Hepatocyte (in vitro differentiated cells): ENCODE measurements at regions not wholly inside any gene's neighbourhood (a gene's known extent, or its start where the extent isn't known, plus 50 kb on each side); places are given as distances from the start of the nearest gene placed in this dataset.

Experiments used
- CTCF ChIP-seq: fragments of 200-600 bp; sonication (generic); IDR thresholded peaks from 2 replicates; pipeline ENCODE4 v1.5.1; 2016; ENCODE audit warnings: antibody characterized with exemption, mild to moderate bottlenecking; ENCODE audit not compliant: poor library complexity
- EZH2 ChIP-seq: fragments of 200-600 bp; sonication (generic); IDR thresholded peaks from 2 replicates; pipeline ENCODE4 v1.6.1; 2016; ENCODE audit warnings: antibody characterized with exemption, mild to moderate bottlenecking, borderline replicate concordance

GRCh38 chr5:145166110-145166509 lies 669.0 kb downstream of the PRELID2 start:
- TF ChIP-seq CTCF (no peak), EZH2 (no peak)
